Stimulated activated CD8-positive, alpha-beta memory T cell treated with anti-CD3 and anti-CD28 coated beads, Interleukin-7, amount 100 ng/mL, for 1 hour (primary cell): ENCODE measurements at regions not wholly inside any gene's neighbourhood (a gene's known extent, or its start where the extent isn't known, plus 50 kb on each side); places are given as distances from the start of the nearest gene placed in this dataset.

Experiments
- DNase-seq, 2 donors: peaks; one replicate each; pipeline ENCODE4 v3.0.0-alpha.2; 2020; ENCODE audit warnings: low read depth in 2 of 2

- no peak for DNase-seq
Observed at GRCh38 chr15:35857567-35858226, 311.7 kb upstream of the DPH6 start.

- no peak for DNase-seq
Observed at GRCh38 chr15:35858707-35859106, 312.7 kb upstream of the DPH6 start.

GRCh38 chr15:35863655-35864054, 317.7 kb upstream of the DPH6 start:
- DNase-seq: no peak

- no peak for DNase-seq
Observed at GRCh38 chr15:35867356-35867755, 321.4 kb upstream of the DPH6 start.

- DNase-seq: no peak
Observed at GRCh38 chr15:35871282-35871681, 325.3 kb upstream of the DPH6 start.

- DNase-seq: no peak
Observed at GRCh38 chr15:35871812-35872211, 325.8 kb upstream of the DPH6 start.

- no peak for DNase-seq
Observed at GRCh38 chr15:35872577-35872976, 326.6 kb upstream of the DPH6 start.

GRCh38 chr15:35874260-35874905, 328.4 kb upstream of the DPH6 start:
- no peak for DNase-seq

- no peak for DNase-seq
Observed at GRCh38 chr15:35876762-35877161, 330.8 kb upstream of the DPH6 start.

- no peak for DNase-seq
Observed at GRCh38 chr15:35880896-35881295, 334.9 kb upstream of the DPH6 start.

GRCh38 chr15:35885870-35886269, 339.9 kb upstream of the DPH6 start:
- DNase-seq: no peak

- DNase-seq: no peak
Observed at GRCh38 chr15:35886765-35887164, 340.8 kb upstream of the DPH6 start.

GRCh38 chr15:35888815-35889214, 342.9 kb upstream of the DPH6 start:
- no peak for DNase-seq

GRCh38 chr15:35907511-35907910, 361.5 kb upstream of the DPH6 start:
- no peak for DNase-seq

GRCh38 chr15:35909414-35909813, 363.4 kb upstream of the DPH6 start:
- DNase-seq: no peak

- no peak for DNase-seq
Observed at GRCh38 chr15:35910227-35910626, 364.3 kb upstream of the DPH6 start.

GRCh38 chr15:35911052-35911777, 365.2 kb upstream of the DPH6 start:
- no peak for DNase-seq

GRCh38 chr15:35912196-35912595, 366.2 kb upstream of the DPH6 start:
- no peak for DNase-seq

GRCh38 chr15:35914573-35914972, 368.6 kb upstream of the DPH6 start:
- no peak for DNase-seq

- DNase-seq: no peak
Observed at GRCh38 chr15:35921046-35921445, 375.1 kb upstream of the DPH6 start.

- no peak for DNase-seq
Observed at GRCh38 chr15:35925275-35926006, 379.5 kb upstream of the DPH6 start.

GRCh38 chr15:35926007-35926380, 380.0 kb upstream of the DPH6 start:
- no peak for DNase-seq
